Fibroblast of peridontal ligament (primary cell): ENCODE measurements at regions not wholly inside any gene's neighbourhood (a gene's known extent, or its start where the extent isn't known, plus 50 kb on each side); places are given as distances from the start of the nearest gene placed in this dataset.

Experiments
- DNase-seq: peaks from one replicate; pipeline ENCODE4 v3.0.0-alpha.2; 2010; ENCODE audit errors: extremely low read depth

- no peak for DNase-seq
Observed at GRCh38 chr13:48181482-48182145, 51.4 kb upstream of the ITM2B start.

DNA sequence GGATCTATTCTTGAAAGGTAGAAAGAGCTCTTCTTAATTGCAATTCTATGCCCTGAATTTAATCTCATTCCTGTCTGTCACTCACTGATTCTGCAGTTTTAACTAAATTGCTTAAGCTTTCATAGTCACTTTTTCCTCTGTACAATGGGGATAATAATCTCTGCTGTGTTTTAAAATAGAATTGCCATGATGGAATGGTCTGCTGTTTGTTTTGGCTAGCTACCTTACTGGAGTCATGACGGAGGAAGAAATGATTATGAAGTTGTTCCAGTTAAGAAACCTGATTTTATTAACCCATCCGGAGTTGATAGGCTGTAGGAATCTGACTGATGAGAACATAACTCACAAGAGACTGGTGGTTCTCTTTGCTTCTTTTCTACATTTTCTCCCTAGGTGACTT is 54.9 kb upstream of the ITM2B start:
- no peak for DNase-seq

- DNase-seq = no peak
Observed at GRCh38 chr13:48176781-48177180, 56.2 kb upstream of the ITM2B start.

DNA sequence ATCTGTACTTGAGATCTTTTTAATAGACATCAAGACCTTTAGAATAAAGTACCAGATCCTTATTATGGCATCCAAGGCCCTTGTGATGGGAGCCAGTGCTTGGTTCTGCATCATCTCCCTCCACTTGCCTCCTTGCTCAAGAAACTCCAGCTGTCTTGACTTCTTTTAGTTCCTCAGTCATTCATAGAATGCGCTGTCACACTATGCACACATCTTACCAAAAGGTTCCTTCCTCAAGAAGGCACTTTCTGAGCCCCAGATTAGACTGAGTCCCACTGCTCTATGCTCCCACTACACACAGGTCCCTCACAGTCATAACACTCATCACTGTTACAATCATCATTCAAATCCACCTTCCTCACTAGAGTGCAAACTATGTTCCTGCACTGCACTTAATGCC is 57.8 kb upstream of the ITM2B start:
- DNase-seq = no peak

GRCh38 chr13:48167866-48168265 is 65.1 kb upstream of the ITM2B start:
- DNase-seq = no peak

DNA sequence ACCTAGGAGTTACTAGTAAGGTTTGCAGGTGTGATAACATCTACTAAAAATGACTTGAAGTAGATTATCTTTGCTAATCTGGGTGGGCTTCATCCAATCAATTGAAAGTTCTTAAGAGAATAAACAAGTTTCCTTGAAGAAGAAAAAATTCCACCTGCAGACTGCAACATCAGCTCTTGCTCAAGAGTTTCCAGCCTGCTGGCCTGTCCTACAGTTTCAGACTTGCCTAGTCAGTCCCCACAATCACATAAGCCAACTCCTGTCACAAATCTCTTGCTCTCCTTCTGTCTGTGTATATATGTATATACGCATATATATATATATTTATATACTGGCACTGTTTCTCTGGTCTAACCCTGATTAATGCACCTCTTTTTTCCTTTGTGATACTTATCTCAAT is 67.3 kb upstream of the ITM2B start:
- DNase-seq = no peak

DNA sequence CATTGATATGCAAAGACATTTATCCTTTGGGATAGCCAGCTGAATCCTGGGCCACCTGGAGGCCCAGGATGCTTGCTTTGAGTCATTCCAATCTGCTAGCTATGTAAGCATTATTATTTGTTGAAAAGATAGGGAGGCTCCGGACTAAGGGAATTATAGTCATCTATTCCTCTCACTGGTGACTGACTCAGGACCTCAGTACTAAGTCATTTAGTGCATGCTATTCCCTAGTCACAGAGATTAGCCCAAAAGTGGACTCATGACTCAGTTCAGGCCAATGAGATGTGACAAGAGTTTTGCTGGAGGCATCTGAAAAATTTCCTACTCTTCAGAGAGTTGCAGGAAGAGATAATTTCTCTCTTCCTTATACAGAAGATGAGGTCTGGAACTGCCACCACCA is 67.9 kb upstream of the ITM2B start:
- no peak for DNase-seq

DNA sequence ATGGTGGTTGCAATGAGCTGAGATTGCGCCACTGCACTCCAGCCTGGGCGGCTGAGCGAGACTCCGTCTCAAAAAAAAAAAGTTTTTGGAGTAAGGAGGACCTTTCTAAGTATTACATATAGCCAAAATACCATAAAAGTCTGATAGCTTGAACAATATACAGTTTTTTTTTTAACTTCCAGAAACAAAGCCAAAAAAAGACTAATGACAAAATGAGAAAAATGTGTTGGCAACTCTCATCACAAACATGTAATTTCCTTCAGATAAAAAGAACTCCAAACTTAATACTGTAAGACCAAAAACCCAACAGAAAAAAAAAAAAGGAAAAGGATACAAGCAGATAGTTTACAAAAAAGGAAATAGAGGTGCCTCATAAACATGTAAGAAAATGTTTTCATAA is 68.2 kb upstream of the MED4 start:
- DNase-seq = peak; percentile 23

DNA sequence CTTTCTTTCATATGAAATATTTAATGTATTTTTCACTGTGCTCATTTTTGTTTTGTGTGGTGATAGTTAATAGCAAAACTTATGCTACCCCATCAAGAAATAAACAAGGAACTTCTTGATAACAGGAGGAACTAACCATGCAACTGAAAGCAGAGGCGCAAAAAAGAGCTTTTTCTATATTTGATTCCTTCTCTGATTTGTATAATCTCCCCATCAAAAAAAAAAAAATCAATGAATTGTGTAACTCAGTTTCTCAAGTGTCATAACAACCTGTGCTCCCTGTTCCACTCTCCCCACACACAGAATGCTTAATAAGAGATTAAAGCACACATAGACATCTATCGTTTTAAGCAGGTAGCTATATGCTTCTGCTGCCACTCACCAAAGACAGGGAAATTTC is 67.3 kb upstream of the MED4 start:
- DNase-seq = no peak

DNA sequence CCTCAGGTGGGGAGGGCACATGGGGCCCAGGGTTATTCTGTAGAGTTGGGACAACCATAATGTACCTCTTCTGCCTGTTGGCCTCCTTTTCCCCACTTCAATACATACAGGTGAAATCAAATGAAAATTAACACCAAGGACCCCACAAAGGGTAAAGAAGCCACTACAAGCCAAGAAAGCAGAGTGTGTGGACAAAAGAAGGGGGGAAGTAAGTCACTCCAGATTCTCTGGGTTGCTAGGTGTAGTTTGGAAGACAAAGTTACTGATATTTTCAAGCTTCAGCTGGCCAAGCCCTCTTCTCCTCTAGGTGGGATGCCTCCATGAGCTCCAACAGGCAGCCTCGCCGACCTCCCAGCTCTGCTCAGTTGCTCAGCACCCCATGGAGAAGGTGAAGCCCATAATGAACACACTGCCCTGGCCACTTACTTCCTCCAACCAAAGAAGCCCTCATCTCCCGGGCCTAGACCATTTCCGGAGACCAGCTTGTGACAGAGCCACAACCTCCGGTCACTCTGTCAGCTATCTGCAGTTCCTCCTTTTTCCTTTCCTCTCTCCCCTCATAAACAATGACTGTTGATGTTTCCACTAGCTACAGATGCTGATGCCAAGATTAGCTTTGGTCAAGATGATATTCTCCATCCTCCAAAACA is 66.8 kb upstream of the MED4 start:
- no peak for DNase-seq

DNA sequence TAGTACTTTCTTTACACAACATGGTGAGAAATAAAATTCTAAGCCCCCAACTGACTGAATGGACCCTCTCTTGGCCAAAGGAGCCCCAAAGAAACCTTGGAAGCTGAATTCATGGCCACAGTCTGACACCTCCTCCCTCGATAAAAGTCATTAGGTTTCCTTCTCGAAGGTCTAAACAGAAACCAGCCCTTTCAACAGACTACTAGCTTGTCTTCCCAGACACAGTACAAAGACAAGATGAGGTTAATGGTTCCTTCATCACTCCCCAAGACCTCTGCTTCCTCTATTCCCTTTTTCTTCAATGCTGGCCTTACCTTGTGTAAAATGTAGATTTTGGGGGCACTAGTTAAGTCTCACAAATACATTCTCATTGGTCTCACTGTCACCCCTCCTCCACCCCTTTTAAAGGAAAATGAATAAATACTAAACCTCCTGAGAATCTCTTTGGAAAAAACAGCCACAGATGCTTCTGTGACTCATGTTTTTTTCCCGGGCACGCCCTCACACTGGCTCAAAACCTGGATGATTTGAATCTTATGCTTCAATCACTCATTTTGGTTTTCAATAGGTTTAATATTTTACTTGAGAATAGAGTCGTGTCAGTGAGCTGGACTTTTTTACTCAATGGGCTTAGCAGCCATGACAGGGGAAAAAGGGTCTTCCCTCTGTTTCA is 65.8 kb upstream of the MED4 start:
- DNase-seq = peak; percentile 61

GRCh38 chr13:48159826-48160225 is 64.9 kb upstream of the MED4 start:
- DNase-seq = no peak

GRCh38 chr13:48159401-48159800 is 64.5 kb upstream of the MED4 start:
- no peak for DNase-seq

DNA sequence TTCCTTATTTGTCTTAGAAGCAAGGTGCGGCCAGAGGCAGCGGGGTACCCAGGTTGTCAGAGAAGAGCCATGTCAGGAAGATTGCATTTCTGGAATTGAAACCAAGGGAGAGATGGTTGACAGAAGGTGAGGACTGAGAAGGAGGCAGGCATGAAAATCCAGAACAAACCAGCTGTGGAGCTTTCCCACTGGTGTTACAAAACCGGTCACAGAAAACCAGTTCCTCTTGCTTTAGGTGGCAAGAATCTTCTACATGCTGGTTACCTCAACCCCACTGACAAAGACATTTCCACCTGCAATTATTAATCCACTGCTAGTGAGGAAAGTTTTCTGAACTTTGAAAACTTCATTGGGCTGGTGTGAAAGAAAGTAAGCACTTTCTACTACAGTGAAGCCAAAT is 64.0 kb upstream of the MED4 start:
- no peak for DNase-seq

GRCh38 chr13:48158290-48158689 is 63.4 kb upstream of the MED4 start:
- no peak for DNase-seq

- DNase-seq = no peak
Observed at GRCh38 chr13:48156466-48156865, 61.6 kb upstream of the MED4 start.

DNA sequence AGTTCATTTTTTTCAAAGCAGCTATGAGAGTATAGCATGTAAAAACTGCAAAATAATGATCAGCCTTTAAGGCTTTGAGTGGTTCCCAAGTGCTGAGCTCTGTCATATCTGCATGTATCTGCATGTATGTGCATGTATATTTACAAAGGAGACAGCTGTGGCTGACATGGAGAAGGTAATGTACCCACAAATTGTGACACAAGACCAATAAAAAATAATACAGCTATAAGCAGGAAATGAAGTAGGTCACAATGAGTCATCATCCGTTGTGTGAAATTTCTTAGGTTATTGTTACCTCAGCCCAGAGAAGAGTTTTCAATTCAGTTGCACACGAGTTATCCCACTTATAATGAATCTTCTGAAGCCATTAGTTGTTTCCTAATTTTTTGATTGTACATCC is 60.9 kb upstream of the MED4 start:
- peak; percentile 8 for DNase-seq

- DNase-seq = peak; percentile 6
Observed at GRCh38 chr13:48154671-48155070, 59.8 kb upstream of the MED4 start.

- no peak for DNase-seq
Observed at GRCh38 chr13:48153186-48153585, 58.3 kb upstream of the MED4 start.

GRCh38 chr13:48151363-48152161 is 56.7 kb upstream of the MED4 start:
- no peak for DNase-seq

- DNase-seq = no peak
Observed at GRCh38 chr13:48148454-48148853, 53.5 kb upstream of the MED4 start.

DNA sequence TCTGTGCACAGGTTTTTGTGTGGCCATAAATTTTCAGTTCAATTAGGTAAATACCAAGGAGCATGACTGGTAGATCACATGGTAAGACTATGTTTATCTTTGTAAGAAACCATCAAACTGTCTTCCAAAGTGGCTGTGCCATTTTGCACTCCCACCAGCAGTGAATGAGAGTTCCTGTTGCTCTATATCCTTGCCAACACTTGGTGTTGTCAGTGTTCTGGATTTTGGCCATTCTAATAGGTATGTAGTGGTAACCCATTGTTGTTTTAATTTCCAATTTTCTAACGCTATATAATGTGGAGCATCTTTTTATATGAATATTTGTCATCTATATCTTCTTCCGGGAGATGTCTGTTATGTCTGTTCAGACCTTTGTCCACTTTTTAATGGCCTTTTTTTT is 51.7 kb upstream of the MED4 start:
- no peak for DNase-seq

DNA sequence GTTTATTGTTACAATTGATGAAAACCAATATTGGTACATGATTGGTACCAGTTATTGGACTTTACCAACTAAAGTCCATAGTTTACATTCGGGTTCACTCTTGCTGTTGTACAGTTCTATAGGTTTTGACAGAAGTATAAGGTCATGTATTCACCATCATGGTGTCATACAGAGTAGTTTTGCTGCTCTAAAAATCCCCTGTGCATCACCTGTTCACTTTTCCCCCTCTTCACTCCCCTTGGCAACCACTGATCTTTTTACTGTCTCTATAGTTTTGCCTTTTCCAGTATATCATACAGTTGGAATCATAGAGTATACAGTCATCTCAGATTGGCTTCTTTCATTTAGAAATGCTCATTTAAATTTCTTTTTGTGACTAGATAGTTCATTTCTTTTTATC is 51.2 kb upstream of the MED4 start:
- no peak for DNase-seq
